H1 (cell line): ENCODE measurements at regions not wholly inside any gene's neighbourhood (a gene's known extent, or its start where the extent isn't known, plus 50 kb on each side); places are given as distances from the start of the nearest gene placed in this dataset.

Source experiments
- BRCA1 ChIP-seq: IDR thresholded peaks from 2 replicates; pipeline ENCODE4 v1.6.1; 2012; ENCODE audit warnings: low read depth, low read length, improper control_type of control experiment
- CTCF ChIP-seq, 3 experiments: IDR thresholded peaks; 1 replicate in 2 of 3; 2 replicates in 1 of 3; pipeline versions ENCODE4 v1.5.1 to v1.6.1; 2011; ENCODE audit warnings: low read length in 3 of 3, mild to moderate bottlenecking in 3 of 3, inconsistent platforms in 2 of 3, low read depth in 1 of 3, moderate library complexity in 1 of 3; ENCODE audit not compliant: insufficient read depth in 1 of 3; ENCODE audit errors: control extremely low read depth in 1 of 3
- EZH2 ChIP-seq: fragments of 200-600 bp; sonication (generic); IDR thresholded peaks from 2 replicates; pipeline ENCODE4 v1.7.1; 2012; ENCODE audit warnings: low read depth, mild to moderate bottlenecking, moderate library complexity, low read length, inconsistent platforms; ENCODE audit not compliant: severe bottlenecking
- GABPA ChIP-seq: IDR thresholded peaks from 2 replicates; pipeline ENCODE4 v1.6.1; 2011; ENCODE audit warnings: mild to moderate bottlenecking, low read length, moderate library complexity, borderline replicate concordance; ENCODE audit not compliant: insufficient read depth
- GTF2F1 ChIP-seq: IDR thresholded peaks from 2 replicates; pipeline ENCODE4 v1.6.1; 2012; ENCODE audit warnings: low read depth, low read length, improper control_type of control experiment, borderline replicate concordance
- HDAC2 ChIP-seq, 2 experiments: fragments of 300-600 bp in 1 of 2; sonication (generic) in 1 of 2; IDR thresholded peaks; 2 replicates each; pipeline ENCODE4 v1.6.1; 2011 to 2012; ENCODE audit warnings: low read depth in 2 of 2, low read length in 2 of 2, mild to moderate bottlenecking in 2 of 2, moderate library complexity in 2 of 2, borderline replicate concordance in 1 of 2, inconsistent platforms in 1 of 2
- JUN ChIP-seq: IDR thresholded peaks from 2 replicates; pipeline ENCODE4 v1.6.1; 2011; ENCODE audit warnings: low read depth, mild to moderate bottlenecking, improper control_type of control experiment, low read length
- POLR2A ChIP-seq, 2 experiments: IDR thresholded peaks; 1 replicate in 1 of 2; 2 replicates in 1 of 2; pipeline ENCODE4 v1.6.1; 2011; ENCODE audit warnings: low read depth in 2 of 2, low read length in 2 of 2, mild to moderate bottlenecking in 2 of 2; ENCODE audit errors: control extremely low read depth in 1 of 2
- RBBP5 ChIP-seq: IDR thresholded peaks from 2 replicates; pipeline ENCODE4 v1.7.1; 2012; ENCODE audit warnings: low read depth, mild to moderate bottlenecking, inconsistent platforms, low read length, moderate library complexity, borderline replicate concordance
- RFX5 ChIP-seq: IDR thresholded peaks from 2 replicates; pipeline ENCODE4 v1.6.1; 2011; ENCODE audit warnings: low read depth, low read length, improper control_type of control experiment, borderline replicate concordance
- TBP ChIP-seq: IDR thresholded peaks from 2 replicates; pipeline ENCODE4 v1.6.1; 2011; ENCODE audit warnings: low read depth, low read length, improper control_type of control experiment

GRCh38 chr2:185919155-185919554 lies 180.6 kb downstream of the FSIP2 start:
- no peak for TF ChIP-seq BRCA1
- no peak for TF ChIP-seq HDAC2 (IDR thresholded peaks at IDR 0.05; ENCODE audit: borderline replicate concordance in 1 of 2, low read depth in 2 of 2, low read length in 2 of 2)
- no peak for TF ChIP-seq JUN
- no peak for TF ChIP-seq EZH2
- TF ChIP-seq RBBP5: no peak
- no peak for TF ChIP-seq TBP
- TF ChIP-seq CTCF (IDR thresholded peaks at IDR 0.05; ENCODE audit: control extremely low read depth in 1 of 3, insufficient read depth in 1 of 3, low read depth in 1 of 3, low read length in 3 of 3): no peak
- no peak for TF ChIP-seq GTF2F1
- no peak for TF ChIP-seq POLR2A (IDR thresholded peaks at IDR 0.05; ENCODE audit: control extremely low read depth in 1 of 2, low read depth in 2 of 2, low read length in 2 of 2)
- TF ChIP-seq GABPA: no peak
- TF ChIP-seq RFX5: no peak
